ENCODE measurements at regions not wholly inside any gene's neighbourhood (a gene's known extent, or its start where the extent isn't known, plus 50 kb on each side); places are given as distances from the start of the nearest gene placed in this dataset.
"Not testable (repeated sequence)": the region's sequence is repeated elsewhere in the genome, so short reads cannot be mapped to it uniquely, and the experiment has no call there.

- not testable (repeated sequence) for H3K27ac Mint-ChIP-seq; H3K27me3 Mint-ChIP-seq (ENCODE audit: insufficient read depth, low read depth, poor library complexity); H3K4me1 ChIP-seq (ENCODE audit: insufficient read depth); H3K9me2 ChIP-seq (ENCODE audit: insufficient read depth); H3K27me3 ChIP-seq (ENCODE audit: insufficient read depth); H3K36me3 Mint-ChIP-seq (ENCODE audit: low read depth); H3K79me2 ChIP-seq (replicated peaks; ENCODE audit: insufficient read depth); DNase-seq (ENCODE audit: low spot score); H3K4me3 ChIP-seq; H3K9me3 Mint-ChIP-seq; H3K4me1 Mint-ChIP-seq; H3K36me3 ChIP-seq (ENCODE audit: insufficient read depth); H3F3A ChIP-seq (replicated peaks; ENCODE audit: low read depth); H4K20me1 ChIP-seq (replicated peaks; ENCODE audit: insufficient read depth); H2AFZ ChIP-seq; H3K27ac ChIP-seq (ENCODE audit: low read depth); H3K4me3 Mint-ChIP-seq; ATAC-seq; H3K4me2 ChIP-seq
Measured at GRCh38 chr13:64077132-64077835, 2661.6 kb upstream of the PCDH20 start.

- H3K79me2 ChIP-seq (replicated peaks; ENCODE audit: insufficient read depth): no peaks in the 10 kb centered on the region
- H3K4me3 ChIP-seq: no peak overlapping the region
- H3K36me3 ChIP-seq (ENCODE audit: insufficient read depth): no peaks in the 10 kb centered on the region
- no peaks in the 10 kb centered on the region for H3F3A ChIP-seq (replicated peaks; ENCODE audit: low read depth)
- no peaks in the 10 kb centered on the region for H3K4me1 ChIP-seq (ENCODE audit: insufficient read depth)
- no peak overlapping the region for H3K27ac ChIP-seq (ENCODE audit: low read depth)
- no peaks in the 10 kb centered on the region for H3K4me1 Mint-ChIP-seq
- no peaks in the 10 kb centered on the region for H3K9me2 ChIP-seq (ENCODE audit: insufficient read depth)
- H2AFZ ChIP-seq: 0 out of 2 replicates have a peak overlapping the region, but pooled peaks have one; percentile 43
- no peaks in the 10 kb centered on the region for H4K20me1 ChIP-seq (replicated peaks; ENCODE audit: insufficient read depth)
- DNase-seq (ENCODE audit: low spot score): no peak
- TF ChIP-seq EZH2phosphoT487 (IDR thresholded peaks at IDR 0.05; ENCODE audit: unreplicated experiment) (no peak), ZNF462 (CRISPR knock-in tag; IDR thresholded peaks at IDR 0.05) (no peak), ETS1 (IDR thresholded peaks at IDR 0.05) (no peak), JUNB (IDR thresholded peaks at IDR 0.05; ENCODE audit: unreplicated experiment) (no peak)
- peaks cover 4% of the 10 kb centered on the region for H3K27me3 Mint-ChIP-seq (ENCODE audit: insufficient read depth, low read depth, poor library complexity)
- no peak overlapping the region for H3K4me3 Mint-ChIP-seq
- peaks cover 8% of the 10 kb centered on the region; the same call in 2 of the 3 replicates for H3K36me3 Mint-ChIP-seq (ENCODE audit: low read depth)
- no peak overlapping the region for H3K4me2 ChIP-seq
- H3K9me3 Mint-ChIP-seq: peaks cover 8% of the 10 kb centered on the region; the same call in 1 of the 3 replicates
- no peak overlapping the region for H3K27ac Mint-ChIP-seq
- ATAC-seq: no peak
- no peaks in the 10 kb centered on the region for H3K27me3 ChIP-seq (ENCODE audit: insufficient read depth)
Measured at GRCh38 chr13:64075543-64076271, 2660.1 kb upstream of the PCDH20 start.

Data from GM23338 (cell line).